ENCODE measurements at regions not wholly inside any gene's neighbourhood (a gene's known extent, or its start where the extent isn't known, plus 50 kb on each side); places are given as distances from the start of the nearest gene placed in this dataset.

DNA sequence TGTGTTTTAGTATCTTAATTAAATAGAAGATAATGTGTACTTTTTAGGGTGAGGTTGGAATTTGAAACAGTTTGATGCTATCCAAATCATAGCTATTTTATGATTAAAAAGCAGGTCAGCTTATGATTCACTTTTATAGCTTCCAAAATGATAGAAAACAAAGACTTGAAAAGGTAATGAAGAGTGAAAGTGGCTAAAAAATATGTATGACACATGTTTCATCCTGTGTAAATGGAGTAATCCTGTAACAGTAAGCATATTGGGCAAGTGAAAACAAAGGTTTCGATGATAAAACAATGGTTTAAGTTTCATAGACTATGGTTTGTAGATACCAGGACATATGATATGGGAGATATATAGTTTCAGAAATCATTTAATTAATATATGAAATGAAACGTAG, 456.2 kb downstream of the PCDH20 start:
- no peak overlapping the region for H3K4me3 ChIP-seq (ENCODE audit: low read depth, low read length)
- no peak for DNase-seq (ENCODE audit: low read depth)
- TF ChIP-seq, protein P1, sequence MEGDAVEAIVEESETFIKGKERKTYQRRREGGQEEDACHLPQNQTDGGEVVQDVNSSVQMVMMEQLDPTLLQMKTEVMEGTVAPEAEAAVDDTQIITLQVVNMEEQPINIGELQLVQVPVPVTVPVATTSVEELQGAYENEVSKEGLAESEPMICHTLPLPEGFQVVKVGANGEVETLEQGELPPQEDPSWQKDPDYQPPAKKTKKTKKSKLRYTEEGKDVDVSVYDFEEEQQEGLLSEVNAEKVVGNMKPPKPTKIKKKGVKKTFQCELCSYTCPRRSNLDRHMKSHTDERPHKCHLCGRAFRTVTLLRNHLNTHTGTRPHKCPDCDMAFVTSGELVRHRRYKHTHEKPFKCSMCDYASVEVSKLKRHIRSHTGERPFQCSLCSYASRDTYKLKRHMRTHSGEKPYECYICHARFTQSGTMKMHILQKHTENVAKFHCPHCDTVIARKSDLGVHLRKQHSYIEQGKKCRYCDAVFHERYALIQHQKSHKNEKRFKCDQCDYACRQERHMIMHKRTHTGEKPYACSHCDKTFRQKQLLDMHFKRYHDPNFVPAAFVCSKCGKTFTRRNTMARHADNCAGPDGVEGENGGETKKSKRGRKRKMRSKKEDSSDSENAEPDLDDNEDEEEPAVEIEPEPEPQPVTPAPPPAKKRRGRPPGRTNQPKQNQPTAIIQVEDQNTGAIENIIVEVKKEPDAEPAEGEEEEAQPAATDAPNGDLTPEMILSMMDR (conservative IDR thresholded peaks at IDR 0.05; ENCODE audit: low read depth, low read length): no peak

DNA sequence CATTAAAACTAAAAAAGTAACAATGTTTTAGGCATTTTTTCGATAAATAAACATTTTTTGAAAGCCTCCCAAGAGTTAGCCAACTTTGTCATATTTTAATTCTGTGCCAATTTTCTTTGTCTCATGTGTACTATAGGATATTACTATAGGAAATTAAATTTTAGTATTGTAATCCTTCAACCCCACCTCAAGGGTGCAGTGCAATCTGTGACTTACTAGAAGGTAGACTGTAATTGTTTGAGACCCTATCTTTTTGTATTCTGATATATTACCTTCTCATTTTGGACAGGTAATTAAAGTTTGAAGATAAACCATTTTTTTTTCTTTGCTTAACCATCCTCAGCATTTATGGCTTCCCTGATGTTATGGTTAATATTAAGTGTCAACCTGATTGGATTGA, 457.8 kb downstream of the PCDH20 start:
- TF ChIP-seq, protein P1 (conservative IDR thresholded peaks at IDR 0.05; ENCODE audit: low read depth, low read length): no peak
- no peak for DNase-seq (ENCODE audit: low read depth)
- no peak overlapping the region for H3K4me3 ChIP-seq (ENCODE audit: low read depth, low read length)

DNA sequence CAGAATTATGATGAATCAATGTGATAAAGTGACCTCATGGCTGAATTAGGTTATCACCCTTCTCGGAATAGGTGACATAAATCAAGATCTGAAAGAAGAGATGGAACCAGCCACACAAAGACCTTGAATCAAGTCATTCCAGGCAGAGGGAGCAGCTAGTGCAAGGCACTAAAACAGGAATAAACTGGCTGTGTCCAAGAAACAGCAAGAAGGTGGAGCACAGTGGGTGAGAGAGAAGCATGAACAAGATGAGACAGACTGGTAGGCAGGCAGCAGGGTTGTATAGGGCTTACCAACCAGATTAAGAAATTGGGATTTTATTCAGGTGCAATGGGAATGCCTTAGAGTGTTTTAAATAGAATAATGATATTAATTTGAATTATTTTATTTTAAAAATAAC, 470.3 kb downstream of the PCDH20 start:
- no peak overlapping the region for H3K4me3 ChIP-seq (ENCODE audit: low read depth, low read length)
- DNase-seq (ENCODE audit: low read depth): no peak
- TF ChIP-seq, protein P1 (conservative IDR thresholded peaks at IDR 0.05; ENCODE audit: low read depth, low read length): no peak

DNA sequence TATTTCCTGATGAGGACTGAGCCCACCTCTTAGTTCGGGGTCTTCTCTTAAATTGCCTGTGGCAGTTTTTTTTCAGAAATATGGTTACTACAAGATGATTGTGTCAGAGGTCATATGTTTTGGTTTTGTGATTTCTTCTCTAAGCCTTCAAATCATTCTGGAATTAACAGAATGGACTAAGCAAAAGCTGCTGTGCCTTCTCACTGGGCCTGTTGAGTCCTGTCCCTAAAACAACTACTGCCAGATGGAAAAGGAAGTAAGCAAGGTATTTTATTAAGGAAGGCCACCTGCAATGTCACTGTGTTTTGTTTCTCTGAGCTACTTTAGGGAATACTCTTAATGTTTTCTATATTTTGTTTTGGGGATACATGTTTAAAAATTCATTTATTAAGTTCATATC, 470.8 kb downstream of the PCDH20 start:
- TF ChIP-seq, protein P1 (conservative IDR thresholded peaks at IDR 0.05; ENCODE audit: low read depth, low read length): no peak
- DNase-seq (ENCODE audit: low read depth): no peak
- H3K4me3 ChIP-seq (ENCODE audit: low read depth, low read length): no peak overlapping the region

DNA sequence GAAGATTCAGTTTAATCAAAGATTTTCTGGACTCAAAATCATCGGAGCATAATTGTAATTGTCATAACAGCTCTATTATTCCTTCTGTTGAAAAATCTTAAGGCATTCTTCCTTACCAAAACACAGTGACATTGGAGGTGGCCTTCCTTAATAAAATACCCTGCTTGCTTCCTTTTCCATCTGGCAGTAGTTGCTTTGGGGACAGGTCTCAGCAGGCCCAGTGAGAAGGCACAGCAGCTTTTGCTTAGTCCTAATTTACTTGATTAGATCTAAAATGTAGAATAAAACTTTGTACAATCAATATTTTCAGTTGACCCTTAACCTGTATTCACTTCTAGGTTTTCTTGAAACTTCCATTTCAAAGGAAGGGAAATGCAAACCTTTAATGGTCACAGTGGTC, 471.6 kb downstream of the PCDH20 start:
- DNase-seq (ENCODE audit: low read depth): no peak
- no peak overlapping the region for H3K4me3 ChIP-seq (ENCODE audit: low read depth, low read length)
- TF ChIP-seq, protein P1 (conservative IDR thresholded peaks at IDR 0.05; ENCODE audit: low read depth, low read length): no peak

DNA sequence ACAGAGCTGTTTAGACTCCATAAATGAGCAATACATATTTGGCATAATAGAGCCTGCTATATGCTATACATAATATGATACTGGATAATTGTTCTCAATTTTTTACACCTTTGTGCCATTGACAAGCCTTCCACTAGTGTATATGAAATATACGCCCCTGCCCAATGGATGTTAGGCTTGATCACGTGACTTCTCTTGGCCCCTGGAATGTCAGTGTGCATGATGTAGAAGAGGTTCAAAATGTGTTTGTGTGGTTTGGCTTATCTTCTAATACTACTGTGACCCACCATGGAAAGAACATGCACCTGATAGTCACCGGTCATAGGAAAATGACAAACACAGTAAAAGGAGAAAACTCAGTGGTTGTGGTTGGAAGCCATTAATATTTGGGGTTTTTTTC, 479.4 kb downstream of the PCDH20 start:
- TF ChIP-seq, protein P1 (conservative IDR thresholded peaks at IDR 0.05; ENCODE audit: low read depth, low read length): no peak
- no peak overlapping the region for H3K4me3 ChIP-seq (ENCODE audit: low read depth, low read length)
- DNase-seq (ENCODE audit: low read depth): no peak

DNA sequence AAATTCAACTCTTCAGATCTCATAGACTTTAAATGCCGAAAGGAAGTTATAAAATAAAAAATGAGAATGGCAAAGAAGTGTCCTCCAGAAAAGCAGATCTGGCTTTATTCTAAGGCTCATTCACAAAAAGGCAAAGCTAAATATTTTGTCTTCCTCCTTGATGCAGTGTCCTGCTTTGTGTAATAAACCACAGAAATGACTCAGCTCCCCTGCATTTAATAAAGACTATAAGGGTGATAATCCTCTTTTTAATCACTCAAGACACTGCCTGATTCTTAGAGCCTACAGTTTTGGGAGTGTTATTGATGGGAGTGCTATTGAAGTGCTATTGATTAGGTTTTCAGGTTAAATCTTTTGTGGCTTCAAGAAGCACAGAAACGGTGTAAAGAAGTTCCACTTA, 482.0 kb downstream of the PCDH20 start:
- no peak for DNase-seq (ENCODE audit: low read depth)
- H3K4me3 ChIP-seq (ENCODE audit: low read depth, low read length): no peak overlapping the region
- TF ChIP-seq, protein P1 (conservative IDR thresholded peaks at IDR 0.05; ENCODE audit: low read depth, low read length): no peak
